ENCODE measurements at regions not wholly inside any gene's neighbourhood (a gene's known extent, or its start where the extent isn't known, plus 50 kb on each side); places are given as distances from the start of the nearest gene placed in this dataset.

GRCh38 chr20:20887593-20888265 is 175.3 kb upstream of the RALGAPA2 start:
- DNase-seq (ENCODE audit: low read depth in 2 of 2) = no peak

- no peak for DNase-seq (ENCODE audit: low read depth in 2 of 2)
These were observed 169.4 kb upstream of the RALGAPA2 start for GRCh38 chr20:20881808-20882207.

DNA sequence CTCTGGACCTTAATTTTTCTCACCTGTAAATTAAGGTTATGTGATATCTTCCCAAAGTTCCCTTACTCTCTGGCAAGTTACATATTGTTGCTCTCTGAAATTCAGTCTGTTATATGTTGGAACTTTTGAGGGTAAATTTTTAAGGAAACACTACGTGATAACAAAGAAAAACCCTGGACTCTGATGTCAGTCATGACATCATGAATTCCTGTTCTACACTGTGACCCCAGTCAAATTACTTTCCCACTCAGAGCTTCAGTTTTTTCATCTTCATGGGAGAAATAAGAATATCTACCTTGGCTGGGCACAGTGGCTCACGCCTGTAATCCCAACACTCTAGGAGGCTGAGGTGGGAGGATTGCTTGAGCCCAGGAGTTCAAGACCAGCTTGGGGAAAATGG is 164.6 kb upstream of the RALGAPA2 start:
- DNase-seq (ENCODE audit: low read depth in 2 of 2) = no peak

- DNase-seq (ENCODE audit: low read depth in 2 of 2) = no peak
These were observed 163.3 kb upstream of the RALGAPA2 start for GRCh38 chr20:20875716-20876115.

DNA sequence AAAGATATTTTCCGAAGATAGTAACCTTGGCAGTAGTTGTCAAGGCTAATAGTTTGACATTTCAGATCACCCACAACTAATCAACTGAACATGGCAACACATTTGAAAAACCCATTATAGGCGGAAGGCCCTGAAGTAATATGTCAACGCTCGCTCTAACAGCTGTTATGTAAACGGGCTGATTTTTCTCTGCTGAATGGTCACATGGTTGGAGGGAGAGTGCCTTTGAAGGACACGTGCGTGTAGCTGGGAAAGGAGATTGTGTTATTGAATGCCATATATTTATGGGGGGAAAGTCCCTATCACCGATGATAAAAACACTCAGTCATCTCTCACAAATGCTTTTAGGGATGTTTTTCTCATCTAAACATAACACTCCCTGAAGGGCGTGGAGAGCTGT is 160.0 kb upstream of the RALGAPA2 start:
- DNase-seq (ENCODE audit: low read depth in 2 of 2) = no peak

GRCh38 chr20:20869161-20869775 is 156.8 kb upstream of the RALGAPA2 start:
- no peak for DNase-seq (ENCODE audit: low read depth in 2 of 2)

GRCh38 chr20:20864351-20865096 is 152.1 kb upstream of the RALGAPA2 start:
- DNase-seq (ENCODE audit: low read depth in 2 of 2) = no peak

- DNase-seq (ENCODE audit: low read depth in 2 of 2) = peak; percentile 36 to 64
These were observed 147.8 kb upstream of the RALGAPA2 start for GRCh38 chr20:20860078-20860806.

DNA sequence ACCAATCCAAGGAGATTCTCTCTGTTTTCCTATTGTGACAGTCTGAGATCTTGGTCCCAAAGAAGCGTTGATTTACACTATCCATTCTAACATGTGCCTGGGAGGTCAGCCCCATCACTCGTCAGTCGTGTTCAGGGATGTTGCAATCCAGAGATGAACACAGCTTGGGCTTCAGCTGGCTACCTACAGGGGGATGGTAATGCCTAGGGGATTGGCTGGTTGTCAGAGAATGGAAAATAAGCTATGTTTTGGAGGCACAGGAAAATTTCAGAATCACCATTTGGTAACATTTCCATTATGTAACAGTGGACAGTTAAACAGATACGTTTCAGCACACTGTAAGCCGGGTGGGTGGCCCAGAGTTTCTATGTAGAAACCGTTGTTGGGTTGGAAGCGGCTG is 147.1 kb upstream of the RALGAPA2 start:
- DNase-seq (ENCODE audit: low read depth in 2 of 2) = no peak

- no peak for DNase-seq (ENCODE audit: low read depth in 2 of 2)
These were observed 144.5 kb upstream of the RALGAPA2 start for GRCh38 chr20:20856956-20857355.

GRCh38 chr20:20856306-20856705 is 143.9 kb upstream of the RALGAPA2 start:
- no peak for DNase-seq (ENCODE audit: low read depth in 2 of 2)

DNA sequence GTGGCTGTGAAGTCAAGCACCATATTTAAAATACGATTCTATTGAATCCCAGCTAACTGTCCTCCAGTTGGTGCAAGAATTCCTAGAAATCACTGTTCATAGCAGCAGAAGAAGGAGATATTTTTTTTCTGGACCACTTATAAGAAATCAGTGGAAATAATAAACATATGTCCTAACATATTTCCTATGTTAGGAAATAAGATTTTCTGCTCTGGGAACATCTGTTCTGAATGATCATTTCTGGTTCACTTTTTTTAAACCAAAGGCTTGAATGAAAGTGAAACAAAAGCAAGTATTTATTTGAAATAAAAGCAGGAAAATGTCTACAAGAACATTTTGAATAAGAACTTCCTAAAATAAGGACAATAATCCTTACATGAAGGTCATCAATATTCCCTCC is 138.9 kb upstream of the RALGAPA2 start:
- no peak for DNase-seq (ENCODE audit: low read depth in 2 of 2)

- no peak for DNase-seq (ENCODE audit: low read depth in 2 of 2)
These were observed 138.0 kb upstream of the RALGAPA2 start for GRCh38 chr20:20850407-20850806.

- DNase-seq (ENCODE audit: low read depth in 2 of 2) = no peak
These were observed 136.7 kb upstream of the RALGAPA2 start for GRCh38 chr20:20849161-20849560.

DNA sequence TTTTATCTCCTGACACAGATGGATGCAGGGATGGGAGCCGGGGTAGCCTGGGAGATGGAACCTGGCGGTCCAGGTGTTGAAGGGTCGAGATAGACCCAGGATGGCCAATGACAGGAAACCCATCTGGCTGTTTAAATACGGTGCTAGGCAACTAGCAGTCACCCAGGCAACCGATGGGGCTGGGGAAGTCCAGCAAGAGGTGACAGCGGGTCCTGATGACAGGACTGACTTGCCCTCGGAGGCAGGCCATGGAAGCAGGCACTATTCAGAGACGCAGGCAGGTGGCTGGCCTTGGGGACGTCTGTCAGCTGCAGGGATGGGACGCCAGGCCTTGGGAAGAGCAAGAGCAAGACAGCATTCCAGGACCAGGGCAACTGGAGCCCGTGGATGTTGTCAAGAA is 135.4 kb upstream of the RALGAPA2 start:
- no peak for DNase-seq (ENCODE audit: low read depth in 2 of 2)

DNA sequence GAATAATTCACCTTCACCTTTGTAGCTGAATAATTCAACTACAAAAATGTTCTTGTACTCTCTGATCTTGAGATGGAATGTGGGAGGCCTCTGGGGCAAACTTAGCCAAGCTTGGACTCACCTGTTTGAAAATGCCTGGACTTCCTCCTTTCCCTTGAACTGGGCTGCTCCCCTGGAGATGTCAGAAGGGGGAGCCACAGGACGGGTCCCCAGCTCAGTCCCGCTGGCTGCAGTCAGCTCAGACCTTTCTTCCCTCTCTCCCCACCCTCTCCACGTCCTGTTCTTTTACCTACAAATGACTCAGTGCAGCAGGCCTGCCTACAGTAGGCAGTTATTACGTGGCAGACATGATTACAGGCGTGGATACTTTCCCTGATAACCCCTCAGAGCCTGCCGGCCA is 131.5 kb upstream of the RALGAPA2 start:
- no peak for DNase-seq (ENCODE audit: low read depth in 2 of 2)

DNA sequence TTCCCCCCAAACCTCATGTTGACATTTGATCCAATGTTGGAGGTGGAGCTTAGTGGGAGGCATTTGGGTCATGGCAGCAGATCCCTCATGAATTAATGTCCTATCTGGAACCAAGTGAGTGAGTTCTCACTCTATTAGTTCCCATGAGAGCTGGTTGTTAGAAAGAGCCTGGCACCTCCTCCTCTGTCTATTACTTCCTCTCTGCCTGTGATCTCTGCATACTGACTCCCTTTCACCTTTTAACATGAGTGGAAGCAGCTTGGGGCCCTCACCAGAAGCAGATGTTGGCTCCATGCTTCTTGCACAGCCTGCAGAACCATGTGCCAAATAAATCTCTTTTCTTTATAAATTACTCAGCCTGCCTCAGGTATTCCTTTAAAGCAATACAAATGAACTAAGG is 127.3 kb upstream of the RALGAPA2 start:
- DNase-seq (ENCODE audit: low read depth in 2 of 2) = no peak

- no peak for DNase-seq (ENCODE audit: low read depth in 2 of 2)
These were observed 125.2 kb upstream of the RALGAPA2 start for GRCh38 chr20:20837574-20838021.

GRCh38 chr20:20836836-20837235 is 124.4 kb upstream of the RALGAPA2 start:
- no peak for DNase-seq (ENCODE audit: low read depth in 2 of 2)

DNA sequence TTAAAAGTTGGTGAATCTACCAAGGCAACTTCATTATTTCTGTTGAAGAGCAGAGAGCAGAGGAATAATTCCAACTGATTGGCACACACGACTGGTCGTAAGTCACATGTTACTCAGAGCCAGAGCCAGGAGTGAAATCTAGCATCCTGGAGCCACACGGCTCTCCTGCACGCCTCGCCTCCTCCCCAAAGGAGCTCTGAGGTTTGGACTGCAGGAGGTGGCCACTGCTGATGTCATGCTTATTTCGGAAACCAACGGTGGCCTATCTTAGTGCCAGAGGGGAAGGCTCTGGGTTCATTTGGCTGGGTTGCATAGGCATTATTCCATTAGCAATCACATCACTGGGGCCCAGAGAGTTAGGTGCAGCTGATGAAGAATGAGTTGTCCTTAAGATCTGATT is 123.5 kb upstream of the RALGAPA2 start:
- DNase-seq (ENCODE audit: low read depth in 2 of 2) = no peak

GRCh38 chr20:20834008-20834407 is 121.6 kb upstream of the RALGAPA2 start:
- no peak for DNase-seq (ENCODE audit: low read depth in 2 of 2)

DNA sequence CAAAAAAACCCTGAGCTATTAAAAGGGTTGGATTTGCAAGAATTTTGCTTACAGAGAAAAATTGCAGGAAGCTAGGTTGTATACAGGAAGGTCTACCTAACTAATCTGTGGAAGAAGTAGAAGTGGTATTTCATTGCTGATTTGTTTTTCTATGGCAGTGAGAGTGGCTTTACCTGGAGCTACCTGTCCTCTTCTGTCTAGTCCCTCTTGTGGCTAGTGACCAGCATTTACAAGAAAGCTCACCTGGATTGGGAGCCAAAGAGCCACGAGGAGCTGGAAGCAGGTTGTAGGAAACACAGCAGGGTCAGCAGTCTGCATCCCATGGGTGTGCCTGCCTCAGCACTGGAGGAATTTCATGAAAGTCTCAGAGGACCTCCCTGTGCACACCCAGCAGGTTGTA is 120.3 kb upstream of the RALGAPA2 start:
- DNase-seq (ENCODE audit: low read depth in 2 of 2) = no peak
